SKM-1 (cell line): ENCODE measurements at regions not wholly inside any gene's neighbourhood (a gene's known extent, or its start where the extent isn't known, plus 50 kb on each side); places are given as distances from the start of the nearest gene placed in this dataset.

Experiments
- DNase-seq: peaks from one replicate; lab custom pipeline; 2025; ENCODE audit not compliant: unreplicated experiment; lab: John Stamatoyannopoulos, UW

GRCh38 chr4:138298431-138298830 is 56.3 kb upstream of the SLC7A11 start:
- no peak for DNase-seq

GRCh38 chr4:138297743-138298405 is 55.7 kb upstream of the SLC7A11 start:
- no peak for DNase-seq

- no peak for DNase-seq
Observed at GRCh38 chr4:138292321-138292720, 50.2 kb upstream of the SLC7A11 start.
